Mesendoderm (in vitro differentiated cells): ENCODE measurements at regions not wholly inside any gene's neighbourhood (a gene's known extent, or its start where the extent isn't known, plus 50 kb on each side); places are given as distances from the start of the nearest gene placed in this dataset.

ENCODE experiments used
- DNase-seq: peaks from one replicate; pipeline ENCODE4 v3.0.0; 2013
- H2AK5ac ChIP-seq: 2 replicates; pipeline ENCODE4 v1.6.1; 2013; ENCODE audit warnings: low read length, inconsistent platforms
- H2BK120ac ChIP-seq: 2 replicates; pipeline ENCODE4 v1.6.1; 2013; ENCODE audit warnings: low read depth, mild to moderate bottlenecking, low read length, moderate library complexity, mixed read lengths
- H2BK15ac ChIP-seq: replicated peaks from 2 replicates; pipeline ENCODE4 v1.6.1; 2013; ENCODE audit warnings: low read depth, mild to moderate bottlenecking, moderate library complexity
- H2BK5ac ChIP-seq: 2 replicates; pipeline ENCODE4 v1.6.1; 2013; ENCODE audit warnings: low read length, inconsistent platforms
- H3K18ac ChIP-seq: 2 replicates; pipeline ENCODE4 v1.6.1; 2013; ENCODE audit warnings: mild to moderate bottlenecking, low read length, mixed read lengths
- H3K23ac ChIP-seq: one replicate; pipeline ENCODE4 v1.6.1; 2013; ENCODE audit warnings: low read length
- H3K27ac ChIP-seq: 2 replicates; pipeline ENCODE4 v1.5.1; 2013; ENCODE audit warnings: low read depth, mild to moderate bottlenecking, inconsistent platforms, low read length, moderate library complexity
- H3K27me3 ChIP-seq: 2 replicates; pipeline ENCODE4 v1.6.1; 2013; ENCODE audit warnings: low read length, control low read depth, mild to moderate bottlenecking, inconsistent platforms; ENCODE audit not compliant: insufficient read depth, poor library complexity
- H3K36me3 ChIP-seq: 2 replicates; pipeline ENCODE4 v1.6.1; 2013; ENCODE audit warnings: low read length, inconsistent platforms; ENCODE audit not compliant: control insufficient read depth, insufficient read depth
- H3K4ac ChIP-seq: one replicate; pipeline ENCODE4 v1.6.1; 2013; ENCODE audit warnings: low read depth, mild to moderate bottlenecking, low read length, moderate library complexity
- H3K4me1 ChIP-seq: 2 replicates; pipeline ENCODE4 v1.6.1; 2013; ENCODE audit warnings: low read depth, low read length, inconsistent platforms; ENCODE audit not compliant: control insufficient read depth
- H3K4me2 ChIP-seq: 2 replicates; pipeline ENCODE4 v1.6.1; 2013; ENCODE audit warnings: low read length
- H3K4me3 ChIP-seq: 2 replicates; pipeline ENCODE4 v1.5.1; 2013; ENCODE audit warnings: mild to moderate bottlenecking, low read length
- H3K56ac ChIP-seq: one replicate; pipeline ENCODE4 v1.6.1; 2013; ENCODE audit warnings: low read length
- H3K79me1 ChIP-seq: 2 replicates; pipeline ENCODE4 v1.6.1; 2013; ENCODE audit warnings: low read length, inconsistent platforms
- H3K79me2 ChIP-seq: 2 replicates; pipeline ENCODE4 v1.6.1; 2013; ENCODE audit warnings: mild to moderate bottlenecking, low read length; ENCODE audit not compliant: control insufficient read depth, insufficient read depth
- H3K9ac ChIP-seq: 2 replicates; pipeline ENCODE4 v1.6.1; 2013; ENCODE audit warnings: low read length, inconsistent platforms
- H4K5ac ChIP-seq: one replicate; pipeline ENCODE4 v1.6.1; 2013; ENCODE audit warnings: low read length
- H4K8ac ChIP-seq: one replicate; pipeline ENCODE4 v1.6.1; 2013; ENCODE audit warnings: low read depth, mild to moderate bottlenecking, control low read depth, low read length, moderate library complexity
- WGBS: extraction: QIAGEN DNeasy Blood & Tissue Kit; methylation state at CpG from one replicate; pipeline ENCODE4 v1.1.7; 2013; ENCODE audit warnings: low lambda C conversion rate, missing lambda C conversion rate; ENCODE audit not compliant: insufficient coverage; ENCODE audit errors: extremely low coverage; 5-methylcytosine and 5-hydroxymethylcytosine counted together

DNA sequence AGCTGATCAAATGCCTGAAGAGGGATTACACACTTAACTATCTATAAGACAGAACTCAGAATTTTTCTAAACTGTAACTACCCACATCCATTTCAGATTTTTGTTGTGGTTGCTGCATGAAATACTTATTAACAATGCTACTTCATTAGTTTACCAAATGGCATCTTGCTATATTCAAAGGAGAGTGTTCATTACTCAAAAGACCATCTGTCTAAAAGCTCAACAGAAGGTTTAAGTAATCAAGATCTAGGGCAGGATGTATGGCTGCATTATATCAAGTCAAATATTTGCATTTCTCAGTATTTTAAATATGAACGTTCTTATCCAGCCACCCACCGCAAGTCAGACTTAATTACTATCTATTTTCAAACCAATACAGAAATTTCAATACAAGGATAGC lies 79.9 kb downstream of the SIPA1L2 start:
- H3K79me2 ChIP-seq: peaks cover 62% of the 10 kb centered on the region
- H2BK120ac ChIP-seq: no peak overlapping the region
- H4K8ac ChIP-seq: no peak overlapping the region
- H3K56ac ChIP-seq: no peak overlapping the region
- H2BK15ac ChIP-seq: no peak overlapping the region
- H3K4ac ChIP-seq: no peak overlapping the region
- peaks cover 44% of the 10 kb centered on the region for H3K4me1 ChIP-seq
- no peak overlapping the region for H2BK5ac ChIP-seq
- H3K4me2 ChIP-seq: no peak overlapping the region
- H3K4me3 ChIP-seq: no peak overlapping the region
- H3K9ac ChIP-seq: no peak overlapping the region
- H4K5ac ChIP-seq: peak overlapping the region; percentile 14
- WGBS: no CpG with 5 or more reads among the region's 2 CpGs
- no peak overlapping the region for H3K27ac ChIP-seq
- peaks cover 20% of the 10 kb centered on the region for H3K79me1 ChIP-seq
- no peaks in the 10 kb centered on the region for H3K27me3 ChIP-seq
- no peak overlapping the region for H3K18ac ChIP-seq
- DNase-seq: no peak
- H2AK5ac ChIP-seq: no peak overlapping the region
- H3K36me3 ChIP-seq: no peaks in the 10 kb centered on the region
- H3K23ac ChIP-seq: no peak overlapping the region

DNA sequence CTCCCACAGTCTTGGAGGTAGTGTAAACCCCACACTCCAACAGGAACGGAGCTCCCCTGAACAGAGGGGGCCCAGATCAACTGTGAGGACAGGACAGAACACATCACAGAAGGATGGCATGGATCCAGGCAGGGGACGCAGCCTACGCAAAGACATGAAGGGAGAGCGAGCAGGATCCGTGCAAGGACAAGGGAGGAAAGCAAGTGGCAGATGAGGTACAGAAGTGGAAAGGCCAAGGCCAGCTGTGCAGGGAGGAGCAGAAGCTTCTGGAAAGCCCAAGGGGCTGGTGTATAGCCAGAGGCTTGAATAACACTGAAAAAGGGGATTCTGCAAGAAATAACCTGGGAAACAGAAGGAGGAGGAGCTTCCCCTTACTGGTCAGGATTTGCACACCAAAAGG lies 81.2 kb downstream of the SIPA1L2 start:
- Histone ChIP-seq H2BK15ac (no peak overlapping the region), H3K4ac (no peak overlapping the region), H2AK5ac (peak overlapping the region; percentile 41), H3K27ac (peak overlapping the region; percentile 14), H3K23ac (no peak overlapping the region), H4K5ac (no peak overlapping the region), H3K79me1 (peaks cover 20% of the 10 kb centered on the region), H3K36me3 (no peaks in the 10 kb centered on the region), H3K27me3 (no peaks in the 10 kb centered on the region), H3K9ac (peak overlapping the region; percentile 1), H3K4me1 (peaks cover 40% of the 10 kb centered on the region), H3K18ac (peak overlapping the region; percentile 29), H3K4me3 (no peak overlapping the region), H3K79me2 (peaks cover 60% of the 10 kb centered on the region), H3K4me2 (no peak overlapping the region), H2BK5ac (peak overlapping the region; percentile 28), H4K8ac (no peak overlapping the region), H2BK120ac (no peak overlapping the region), H3K56ac (peak overlapping the region; percentile 47)
- no peak for DNase-seq
- no CpG with 5 or more reads among the region's 5 CpGs for WGBS

DNA sequence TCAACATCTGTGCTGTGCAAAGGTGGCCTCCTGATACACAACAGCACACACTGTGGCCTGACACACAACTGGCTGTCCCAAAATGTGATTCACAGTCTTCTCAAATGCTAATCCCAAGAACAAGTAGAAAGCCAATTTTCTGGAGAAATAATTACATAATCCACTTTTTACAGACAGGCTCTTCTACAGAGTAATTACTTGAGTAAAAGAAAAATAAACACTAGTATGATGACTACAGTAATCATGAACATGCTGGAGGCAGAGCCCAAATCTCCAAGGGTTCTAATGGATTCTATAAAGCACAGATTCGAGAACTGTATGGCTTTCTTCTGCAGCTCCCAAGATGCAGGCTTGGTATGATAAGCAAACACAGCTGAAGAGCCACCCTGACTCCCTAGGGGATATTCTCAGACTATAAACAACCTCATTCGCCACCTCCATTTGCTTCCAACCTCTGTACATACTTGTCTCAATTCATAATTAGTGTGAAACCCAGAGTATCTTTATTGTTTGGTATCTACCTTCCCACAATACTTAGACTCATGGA lies 81.9 kb downstream of the SIPA1L2 start:
- peak overlapping the region; percentile 65 for H3K56ac ChIP-seq
- H3K79me1 ChIP-seq: peaks cover 24% of the 10 kb centered on the region
- H4K5ac ChIP-seq: no peak overlapping the region
- H3K4ac ChIP-seq: no peak overlapping the region
- no peak overlapping the region for H4K8ac ChIP-seq
- no CpG with 5 or more reads among the region's 2 CpGs for WGBS
- no peak overlapping the region for H3K27ac ChIP-seq
- no peak overlapping the region for H3K4me3 ChIP-seq
- H2BK120ac ChIP-seq: no peak overlapping the region
- peak overlapping the region; percentile 88 for H2AK5ac ChIP-seq
- H3K27me3 ChIP-seq: no peaks in the 10 kb centered on the region
- no peak overlapping the region for H3K4me2 ChIP-seq
- H2BK5ac ChIP-seq: peak overlapping the region; percentile 35
- H3K4me1 ChIP-seq: peaks cover 36% of the 10 kb centered on the region
- H3K23ac ChIP-seq: no peak overlapping the region
- peaks cover 61% of the 10 kb centered on the region for H3K79me2 ChIP-seq
- H3K9ac ChIP-seq: peak overlapping the region; percentile 32
- DNase-seq: no peak
- H3K18ac ChIP-seq: peak overlapping the region; percentile 13
- H2BK15ac ChIP-seq: no peak overlapping the region
- H3K36me3 ChIP-seq: no peaks in the 10 kb centered on the region

DNA sequence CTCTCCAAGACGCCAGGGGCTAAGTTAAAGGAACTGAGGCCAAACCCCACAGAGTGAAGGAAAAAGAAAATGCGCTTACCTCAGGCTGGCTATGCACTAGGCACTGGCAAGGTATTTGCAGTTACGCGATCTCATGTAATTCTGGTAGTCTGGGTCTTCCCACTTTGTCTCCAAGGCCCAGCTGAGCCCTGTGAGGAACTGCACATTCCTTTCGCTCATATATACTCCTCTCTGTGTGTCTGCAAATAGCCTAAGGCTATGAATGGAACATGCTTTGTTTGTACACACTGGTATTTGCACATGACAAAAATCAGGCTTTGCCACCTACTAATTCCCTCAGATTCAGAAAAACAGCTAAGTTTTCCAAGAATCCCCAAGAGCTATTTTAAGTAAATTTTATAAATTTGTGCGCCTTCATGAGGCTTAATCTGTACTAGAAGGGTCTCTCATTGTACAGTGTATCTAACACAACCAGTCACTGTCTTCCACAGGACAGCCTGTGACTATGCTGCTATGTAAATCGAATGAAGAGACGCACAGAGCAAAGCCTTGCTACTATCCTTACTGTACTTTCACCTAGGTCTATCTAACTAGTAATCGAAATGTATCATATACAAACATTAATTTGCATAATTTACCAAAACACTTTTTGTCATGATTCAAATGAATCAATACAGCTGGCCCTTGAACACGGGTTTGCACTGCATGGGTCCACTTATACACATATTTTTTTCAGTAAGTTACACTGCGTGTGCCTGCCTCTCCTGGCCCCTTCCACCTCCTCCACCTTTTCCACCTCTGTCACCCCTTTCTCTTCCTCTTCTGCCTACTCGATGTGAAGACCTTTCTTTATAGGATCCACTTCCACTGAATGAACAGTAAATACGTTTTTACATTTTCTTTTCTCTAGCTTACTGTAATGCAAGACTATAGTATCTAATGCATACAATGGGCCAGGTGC lies 87.0 kb downstream of the SIPA1L2 start:
- H3K4me3 ChIP-seq: no peak overlapping the region

DNA sequence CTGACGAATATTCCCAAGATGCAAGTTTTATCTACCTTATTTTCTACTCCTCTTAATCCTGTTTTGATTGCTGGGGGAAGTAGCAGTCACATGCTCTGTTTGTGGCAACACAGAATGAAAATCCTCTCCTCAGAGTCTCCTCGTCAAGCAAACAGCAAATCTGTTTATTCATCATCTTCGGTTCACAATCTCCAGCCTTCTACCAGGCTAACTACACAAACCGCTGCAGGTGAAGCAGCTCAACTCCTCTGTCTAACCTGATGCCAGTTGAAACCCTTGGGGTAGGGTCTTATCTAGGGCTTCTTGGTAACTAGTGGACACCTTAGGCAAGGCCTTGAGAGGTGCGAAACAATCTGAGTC lies 91.0 kb downstream of the SIPA1L2 start:
- H3K79me1 ChIP-seq: peaks cover 23% of the 10 kb centered on the region
- H3K23ac ChIP-seq: no peak overlapping the region
- peaks cover 19% of the 10 kb centered on the region for H3K4me1 ChIP-seq
- H3K27me3 ChIP-seq: no peaks in the 10 kb centered on the region
- no peak overlapping the region for H2BK120ac ChIP-seq
- H2AK5ac ChIP-seq: no peak overlapping the region
- no peak overlapping the region for H4K5ac ChIP-seq
- no peak overlapping the region for H2BK5ac ChIP-seq
- H3K9ac ChIP-seq: no peak overlapping the region
- no peak overlapping the region for H2BK15ac ChIP-seq
- peaks cover 35% of the 10 kb centered on the region for H3K79me2 ChIP-seq
- WGBS: no CpG with 5 or more reads among the region's 5 CpGs
- H4K8ac ChIP-seq: no peak overlapping the region
- no peak overlapping the region for H3K4me3 ChIP-seq
- DNase-seq: no peak
- H3K56ac ChIP-seq: no peak overlapping the region
- no peaks in the 10 kb centered on the region for H3K36me3 ChIP-seq
- peak overlapping the region; percentile 71 for H3K27ac ChIP-seq
- H3K4me2 ChIP-seq: no peak overlapping the region
- peak overlapping the region; percentile 56 for H3K18ac ChIP-seq
- peak overlapping the region; percentile 85 for H3K4ac ChIP-seq

More for the DNA sequence above, 87.0 kb downstream of the SIPA1L2 start:
- DNase-seq: peak; percentile 56
- Histone ChIP-seq H3K4me2 (no peak overlapping the region), H2BK120ac (no peak overlapping the region), H4K5ac (no peak overlapping the region), H3K36me3 (no peaks in the 10 kb centered on the region), H2BK5ac (no peak overlapping the region), H2AK5ac (no peak overlapping the region), H3K79me1 (peaks cover 22% of the 10 kb centered on the region), H3K4ac (no peak overlapping the region), H3K56ac (peak overlapping the region; percentile 36), H3K4me1 (peaks cover 27% of the 10 kb centered on the region), H3K27ac (no peak overlapping the region), H2BK15ac (no peak overlapping the region), H4K8ac (no peak overlapping the region), H3K23ac (no peak overlapping the region), H3K9ac (no peak overlapping the region), H3K18ac (no peak overlapping the region), H3K79me2 (peaks cover 48% of the 10 kb centered on the region), H3K27me3 (no peaks in the 10 kb centered on the region)
- no CpG with 5 or more reads among the region's 13 CpGs for WGBS
